ENCODE measurements at regions not wholly inside any gene's neighbourhood (a gene's known extent, or its start where the extent isn't known, plus 50 kb on each side); places are given as distances from the start of the nearest gene placed in this dataset.
"Not testable (repeated sequence)": the region's sequence is repeated elsewhere in the genome, so short reads cannot be mapped to it uniquely, and the experiment has no call there.

GRCh38 chr15:31437686-31438085 is 111.1 kb downstream of the KLF13 start:
- Histone ChIP-seq H3K9me3 (no peaks in the 10 kb centered on the region), H3K36me3 (ENCODE audit: control insufficient read depth, insufficient read depth, low read length) (no peaks in the 10 kb centered on the region), H3K4me1 (no peaks in the 10 kb centered on the region), H3K4me3 (ENCODE audit: low read depth, low read length) (no peak overlapping the region), H3K27me3 (replicated peaks; ENCODE audit: control insufficient read depth, insufficient read depth, low read length) (no peaks in the 10 kb centered on the region)
- Mint-ChIP-seq H3K9me3 (ENCODE audit: unreplicated experiment) (no peaks in the 10 kb centered on the region), H3K27ac (ENCODE audit: unreplicated experiment) (no peak overlapping the region), H3K4me1 (ENCODE audit: low read depth, unreplicated experiment) (peaks cover 12% of the 10 kb centered on the region), H3K27me3 (ENCODE audit: insufficient read depth, unreplicated experiment) (no peaks in the 10 kb centered on the region), H3K36me3 (ENCODE audit: insufficient read depth, unreplicated experiment) (no peaks in the 10 kb centered on the region), H3K4me3 (ENCODE audit: unreplicated experiment) (no peak overlapping the region)
- ChIA-PET POLR2A (no interaction called here), CTCF (interaction anchor here (1.4 kb wide), 1 partner anchor 183 kb away, joined by 3 read pairs; no protein-coding TSS in a partner anchor)
- TF ChIP-seq, protein P1, sequence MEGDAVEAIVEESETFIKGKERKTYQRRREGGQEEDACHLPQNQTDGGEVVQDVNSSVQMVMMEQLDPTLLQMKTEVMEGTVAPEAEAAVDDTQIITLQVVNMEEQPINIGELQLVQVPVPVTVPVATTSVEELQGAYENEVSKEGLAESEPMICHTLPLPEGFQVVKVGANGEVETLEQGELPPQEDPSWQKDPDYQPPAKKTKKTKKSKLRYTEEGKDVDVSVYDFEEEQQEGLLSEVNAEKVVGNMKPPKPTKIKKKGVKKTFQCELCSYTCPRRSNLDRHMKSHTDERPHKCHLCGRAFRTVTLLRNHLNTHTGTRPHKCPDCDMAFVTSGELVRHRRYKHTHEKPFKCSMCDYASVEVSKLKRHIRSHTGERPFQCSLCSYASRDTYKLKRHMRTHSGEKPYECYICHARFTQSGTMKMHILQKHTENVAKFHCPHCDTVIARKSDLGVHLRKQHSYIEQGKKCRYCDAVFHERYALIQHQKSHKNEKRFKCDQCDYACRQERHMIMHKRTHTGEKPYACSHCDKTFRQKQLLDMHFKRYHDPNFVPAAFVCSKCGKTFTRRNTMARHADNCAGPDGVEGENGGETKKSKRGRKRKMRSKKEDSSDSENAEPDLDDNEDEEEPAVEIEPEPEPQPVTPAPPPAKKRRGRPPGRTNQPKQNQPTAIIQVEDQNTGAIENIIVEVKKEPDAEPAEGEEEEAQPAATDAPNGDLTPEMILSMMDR (IDR thresholded peaks at IDR 0.05; ENCODE audit: insufficient read depth in 1 of 2, low read depth in 1 of 2, low read length in 1 of 2, severe bottlenecking in 1 of 2, unreplicated experiment in 1 of 2): no peak
- BruUV-seq (replicated peaks): no TSS peak
- DNase-seq: no peak
- intact Hi-C loops (cut with micrococcal nuclease; ENCODE audit: unreplicated experiment): loop anchor here (5.0 kb wide), 1 partner anchor 75 kb away; no protein-coding TSS in a partner anchor

GRCh38 chr15:31438601-31439265 is 112.1 kb downstream of the KLF13 start:
- no peaks in the 10 kb centered on the region for H3K27me3 ChIP-seq (replicated peaks; ENCODE audit: control insufficient read depth, insufficient read depth, low read length)
- Mint-ChIP-seq H3K27me3 (ENCODE audit: insufficient read depth, unreplicated experiment) (no peaks in the 10 kb centered on the region), H3K4me1 (ENCODE audit: low read depth, unreplicated experiment) (peaks cover 13% of the 10 kb centered on the region), H3K4me3 (ENCODE audit: unreplicated experiment) (no peak overlapping the region), H3K36me3 (ENCODE audit: insufficient read depth, unreplicated experiment) (no peaks in the 10 kb centered on the region), H3K9me3 (ENCODE audit: unreplicated experiment) (no peaks in the 10 kb centered on the region), H3K27ac (ENCODE audit: unreplicated experiment) (no peak overlapping the region)
- BruUV-seq (replicated peaks): no TSS peak
- no peaks in the 10 kb centered on the region for H3K36me3 ChIP-seq (ENCODE audit: control insufficient read depth, insufficient read depth, low read length)
- TF ChIP-seq, protein P1 (IDR thresholded peaks at IDR 0.05; ENCODE audit: insufficient read depth in 1 of 2, low read depth in 1 of 2, low read length in 1 of 2, severe bottlenecking in 1 of 2, unreplicated experiment in 1 of 2): no peak
- no peak for DNase-seq
- intact Hi-C loops (cut with micrococcal nuclease; ENCODE audit: unreplicated experiment): loop anchor here (1.0 to 5.0 kb wide), 2 partner anchors 50 to 76 kb away; no protein-coding TSS in a partner anchor
- no peak overlapping the region for H3K4me3 ChIP-seq (ENCODE audit: low read depth, low read length)
- no peaks in the 10 kb centered on the region for H3K9me3 ChIP-seq
- CTCF ChIA-PET: interaction anchor here (1.4 kb wide), 1 partner anchor 184 kb away, joined by 3 read pairs; no protein-coding TSS in a partner anchor
- POLR2A ChIA-PET: no interaction called here
- no peaks in the 10 kb centered on the region for H3K4me1 ChIP-seq

DNA sequence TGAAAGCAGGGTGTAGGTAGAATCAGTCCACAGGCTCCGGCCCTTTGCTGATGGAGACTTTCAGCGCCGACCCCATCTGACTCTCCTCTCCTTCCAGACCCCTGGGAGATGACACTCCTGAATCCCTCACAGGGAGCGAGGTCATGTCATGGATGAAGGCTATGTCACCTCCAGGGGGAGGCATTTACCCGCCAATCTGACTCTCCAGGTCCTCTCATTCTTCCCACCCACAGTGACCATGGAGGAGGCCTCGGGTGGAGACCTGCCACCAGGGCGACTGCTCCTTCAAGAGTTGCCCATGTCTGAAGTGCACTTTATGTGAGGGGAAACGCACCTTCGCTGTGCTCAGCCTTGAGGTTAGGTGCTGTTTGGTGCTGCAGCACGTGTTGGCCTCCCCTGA is 112.7 kb downstream of the KLF13 start:
- H3K4me3 Mint-ChIP-seq (ENCODE audit: unreplicated experiment): no peak overlapping the region
- Histone ChIP-seq H3K36me3 (ENCODE audit: control insufficient read depth, insufficient read depth, low read length) (no peaks in the 10 kb centered on the region), H3K4me3 (ENCODE audit: low read depth, low read length) (no peak overlapping the region), H3K9me3 (no peaks in the 10 kb centered on the region), H3K27me3 (replicated peaks; ENCODE audit: control insufficient read depth, insufficient read depth, low read length) (no peaks in the 10 kb centered on the region), H3K4me1 (no peaks in the 10 kb centered on the region)
- CTCF ChIA-PET: interaction anchor here (1.6 kb wide), 1 partner anchor 239 kb away, joined by 7 read pairs; no protein-coding TSS in a partner anchor
- no peak overlapping the region for H3K27ac Mint-ChIP-seq (ENCODE audit: unreplicated experiment)
- H3K4me1 Mint-ChIP-seq (ENCODE audit: low read depth, unreplicated experiment): peaks cover 19% of the 10 kb centered on the region
- no peaks in the 10 kb centered on the region for H3K9me3 Mint-ChIP-seq (ENCODE audit: unreplicated experiment)
- no TSS peak for BruUV-seq (replicated peaks)
- POLR2A ChIA-PET: no interaction called here
- intact Hi-C loops (cut with micrococcal nuclease; ENCODE audit: unreplicated experiment): loop anchor here (1.0 to 5.0 kb wide), 2 partner anchors 49 to 77 kb away; no protein-coding TSS in a partner anchor
- no peaks in the 10 kb centered on the region for H3K36me3 Mint-ChIP-seq (ENCODE audit: insufficient read depth, unreplicated experiment)
- peak in 1 of 2 experiments; percentile 54 for DNase-seq
- no peaks in the 10 kb centered on the region for H3K27me3 Mint-ChIP-seq (ENCODE audit: insufficient read depth, unreplicated experiment)
- TF ChIP-seq, protein P1 (IDR thresholded peaks at IDR 0.05; ENCODE audit: insufficient read depth in 1 of 2, low read depth in 1 of 2, low read length in 1 of 2, severe bottlenecking in 1 of 2, unreplicated experiment in 1 of 2): peak in 1 of 2 experiments; percentile 37

GRCh38 chr15:31440216-31440615 is 113.6 kb downstream of the KLF13 start:
- H3K27me3 ChIP-seq (replicated peaks; ENCODE audit: control insufficient read depth, insufficient read depth, low read length); intact Hi-C loops (cut with micrococcal nuclease; ENCODE audit: unreplicated experiment); H3K4me3 ChIP-seq (ENCODE audit: low read depth, low read length); H3K4me1 ChIP-seq; H3K36me3 ChIP-seq (ENCODE audit: control insufficient read depth, insufficient read depth, low read length); H3K9me3 ChIP-seq; H3K9me3 Mint-ChIP-seq (ENCODE audit: unreplicated experiment); H3K27ac Mint-ChIP-seq (ENCODE audit: unreplicated experiment); DNase-seq; POLR2A ChIA-PET; BruUV-seq (replicated peaks); H3K36me3 Mint-ChIP-seq (ENCODE audit: insufficient read depth, unreplicated experiment); H3K27me3 Mint-ChIP-seq (ENCODE audit: insufficient read depth, unreplicated experiment): not testable (repeated sequence)
- CTCF ChIA-PET: interaction anchor here (0.6 to 1.6 kb wide), 5 partner anchors 35 to 240 kb away, joined by 3 to 10 read pairs (median 3); no protein-coding TSS in a partner anchor
- Mint-ChIP-seq H3K4me1 (ENCODE audit: low read depth, unreplicated experiment) (peaks cover 15% of the 10 kb centered on the region), H3K4me3 (ENCODE audit: unreplicated experiment) (peak overlapping the region; percentile 61)
